Vagina (tissue), 2 donors: ENCODE measurements at regions not wholly inside any gene's neighbourhood (a gene's known extent, or its start where the extent isn't known, plus 50 kb on each side); places are given as distances from the start of the nearest gene placed in this dataset.

Source experiments
- DNase-seq, 2 donors: peaks; one replicate each; pipeline ENCODE4 v3.0.0-alpha.2; 2017; ENCODE audit errors: extremely low spot score in 2 of 2
- H3K27ac ChIP-seq: fragments of 200-600 bp; sonication (generic); one replicate; pipeline ENCODE4 v1.5.1; 2019
- H3K27me3 ChIP-seq: fragments of 200-600 bp; sonication (generic); one replicate; pipeline ENCODE4 v1.5.1; 2019
- H3K36me3 ChIP-seq, 2 donors: fragments of 200-600 bp; sonication (generic); one replicate each; pipeline ENCODE4 v1.5.1; 2017 to 2019
- H3K4me1 ChIP-seq: fragments of 200-600 bp; sonication (generic); one replicate; pipeline ENCODE4 v1.5.1; 2019
- H3K4me3 ChIP-seq, 2 donors: fragments of 200-600 bp; sonication (generic); 1 replicate in 1 of 2; 2 replicates in 1 of 2; pipeline ENCODE4 v1.5.1; 2016 to 2019
- H3K9me3 ChIP-seq: fragments of 200-600 bp; sonication (generic); one replicate; pipeline ENCODE4 v1.5.1; 2019
- CTCF ChIP-seq, 3 experiments: fragments of 450-650 bp in 2 of 3; fragments of 200-600 bp in 1 of 3; sonication (generic) in 1 of 3; IDR thresholded peaks; one replicate each; pipeline ENCODE4 v1.5.1; 2017 to 2019; ENCODE audit warnings: antibody characterized with exemption in 3 of 3, mild to moderate bottlenecking in 2 of 3, moderate library complexity in 2 of 3
- POLR2A ChIP-seq, 2 donors: fragments of 450-650 bp; IDR thresholded peaks; one replicate each; pipeline ENCODE4 v1.6.1; 2017; ENCODE audit warnings: antibody characterized with exemption in 2 of 2, mild to moderate bottlenecking in 2 of 2, moderate library complexity in 2 of 2
- POLR2AphosphoS5 ChIP-seq, 2 donors: sonication (generic); formaldehyde crosslinking; IDR thresholded peaks; one replicate each; pipeline ENCODE4 v1.9.0; 2017; ENCODE audit warnings: antibody characterized with exemption in 2 of 2, mild to moderate bottlenecking in 2 of 2, low read depth in 1 of 2; ENCODE audit not compliant: insufficient read depth in 1 of 2
- intact Hi-C: fragments of 100-400 bp; cut with DNase I; formaldehyde crosslinking; loops from one replicate; pipeline ENCODE4 v1.15.1; 2023

- Histone ChIP-seq H3K4me1 (no peaks in the 10 kb centered on the region), H3K36me3 (no peaks in the 10 kb centered on the region), H3K27ac (no peak overlapping the region), H3K9me3 (peaks cover 5% of the 10 kb centered on the region), H3K4me3 (no peak overlapping the region), H3K27me3 (no peaks in the 10 kb centered on the region)
- no peak for TF ChIP-seq CTCF (IDR thresholded peaks at IDR 0.05)
- TF ChIP-seq POLR2A (IDR thresholded peaks at IDR 0.05) = no peak
- TF ChIP-seq POLR2AphosphoS5 (IDR thresholded peaks at IDR 0.05; ENCODE audit: insufficient read depth in 1 of 2, low read depth in 1 of 2) = no peak
- intact Hi-C loops = no loop called here
- DNase-seq = no peak
These were observed 750.6 kb downstream of the TMEM182 start for GRCh38 chr2:103512442-103512841.

- no peak for DNase-seq
- Histone ChIP-seq H3K27ac (no peak overlapping the region), H3K36me3 (no peaks in the 10 kb centered on the region), H3K9me3 (no peaks in the 10 kb centered on the region), H3K4me1 (no peaks in the 10 kb centered on the region), H3K27me3 (no peaks in the 10 kb centered on the region), H3K4me3 (no peak overlapping the region)
- intact Hi-C loops = no loop called here
- no peak for TF ChIP-seq CTCF (IDR thresholded peaks at IDR 0.05)
- TF ChIP-seq POLR2A (IDR thresholded peaks at IDR 0.05) = no peak
- no peak for TF ChIP-seq POLR2AphosphoS5 (IDR thresholded peaks at IDR 0.05; ENCODE audit: insufficient read depth in 1 of 2, low read depth in 1 of 2)
These were observed 758.7 kb downstream of the TMEM182 start for GRCh38 chr2:103520547-103520946.

- Histone ChIP-seq H3K9me3 (no peaks in the 10 kb centered on the region), H3K4me1 (no peaks in the 10 kb centered on the region), H3K36me3 (no peaks in the 10 kb centered on the region), H3K27ac (no peak overlapping the region), H3K4me3 (no peak overlapping the region), H3K27me3 (no peaks in the 10 kb centered on the region)
- no peak for DNase-seq
- intact Hi-C loops = no loop called here
- TF ChIP-seq POLR2AphosphoS5 (IDR thresholded peaks at IDR 0.05; ENCODE audit: insufficient read depth in 1 of 2, low read depth in 1 of 2) (no peak), POLR2A (IDR thresholded peaks at IDR 0.05) (no peak), CTCF (IDR thresholded peaks at IDR 0.05) (no peak)
These were observed 763.9 kb downstream of the TMEM182 start for GRCh38 chr2:103525756-103526155.

GRCh38 chr2:103526757-103527156, 764.9 kb downstream of the TMEM182 start:
- no peaks in the 10 kb centered on the region for H3K4me1 ChIP-seq
- intact Hi-C loops = no loop called here

GRCh38 chr2:103527278-103527677, 765.4 kb downstream of the TMEM182 start:
- Histone ChIP-seq H3K4me1 (no peaks in the 10 kb centered on the region), H3K27ac (no peak overlapping the region), H3K36me3 (no peaks in the 10 kb centered on the region), H3K27me3 (no peaks in the 10 kb centered on the region), H3K9me3 (no peaks in the 10 kb centered on the region), H3K4me3 (no peak overlapping the region)
- no peak for DNase-seq
- no peak for TF ChIP-seq POLR2AphosphoS5 (IDR thresholded peaks at IDR 0.05; ENCODE audit: insufficient read depth in 1 of 2, low read depth in 1 of 2)
- no peak for TF ChIP-seq CTCF (IDR thresholded peaks at IDR 0.05)
- no peak for TF ChIP-seq POLR2A (IDR thresholded peaks at IDR 0.05)
- intact Hi-C loops = no loop called here

More at GRCh38 chr2:103526757-103527156, 764.9 kb downstream of the TMEM182 start:
- Histone ChIP-seq H3K27ac (no peak overlapping the region), H3K27me3 (no peaks in the 10 kb centered on the region), H3K36me3 (no peaks in the 10 kb centered on the region), H3K4me3 (no peak overlapping the region), H3K9me3 (no peaks in the 10 kb centered on the region)
- TF ChIP-seq POLR2A (IDR thresholded peaks at IDR 0.05) = no peak
- TF ChIP-seq CTCF (IDR thresholded peaks at IDR 0.05) = no peak
- no peak for TF ChIP-seq POLR2AphosphoS5 (IDR thresholded peaks at IDR 0.05; ENCODE audit: insufficient read depth in 1 of 2, low read depth in 1 of 2)
- DNase-seq = no peak
